GM12874 (cell line): ENCODE measurements at regions not wholly inside any gene's neighbourhood (a gene's known extent, or its start where the extent isn't known, plus 50 kb on each side); places are given as distances from the start of the nearest gene placed in this dataset.

Experiments
- CTCF ChIP-seq: IDR thresholded peaks from 2 replicates; pipeline ENCODE4 v1.5.1; 2011; ENCODE audit warnings: low read depth, mild to moderate bottlenecking, control low read depth, low read length, moderate library complexity; ENCODE audit not compliant: insufficient read depth

- TF ChIP-seq CTCF: no peak
Observed at GRCh38 chr17:77496831-77497577, 356.2 kb downstream of the SEC14L1 start.

- TF ChIP-seq CTCF: no peak
Observed at GRCh38 chr17:77497578-77497934, 356.8 kb downstream of the SEC14L1 start.

- no peak for TF ChIP-seq CTCF
Observed at GRCh38 chr17:77498091-77498741, 357.4 kb downstream of the SEC14L1 start.

- no peak for TF ChIP-seq CTCF
Observed at GRCh38 chr17:77498791-77499698, 358.3 kb downstream of the SEC14L1 start.

GRCh38 chr17:77499699-77500435 is 359.1 kb downstream of the SEC14L1 start:
- TF ChIP-seq CTCF: no peak

- peak; percentile 53 for TF ChIP-seq CTCF
Observed at GRCh38 chr17:77501101-77501566, 360.4 kb downstream of the SEC14L1 start.
